HepG2 (cell line): ENCODE measurements at regions not wholly inside any gene's neighbourhood (a gene's known extent, or its start where the extent isn't known, plus 50 kb on each side); places are given as distances from the start of the nearest gene placed in this dataset.

ENCODE experiments used
- ATAC-seq: fragments of 200-7000 bp; cut with Tn5 transposase; 3 replicates; pipeline ENCODE4 v1.9.1; 2020; ENCODE audit warnings: mild to moderate bottlenecking, moderate library complexity
- BruUV-seq: library from RNA; stranded (reverse); fragments of 400-500 nt; replicated peaks from 2 replicates; lab custom pipeline; 2021; lab: Mats Ljungman, UMichigan
- CTCF ChIA-PET: fragments of 300-600 bp; formaldehyde crosslinking; extraction: SDS; loops from one replicate; lab custom pipeline; 2021; ENCODE audit warnings: low total read pairs, inconsistent platforms, low intra/inter-chr PET ratio; lab: Yijun Ruan, JAX
- POLR2A ChIA-PET: fragments of 350-600 bp; sonication (Branson Sonifier 250); formaldehyde crosslinking; loops from one replicate; lab custom pipeline; 2020; ENCODE audit warnings: antibody characterized with exemption, inconsistent platforms; lab: Yijun Ruan, JAX
- DNase-seq: peaks from one replicate; pipeline ENCODE4 v3.0.0-alpha.2; 2015; ENCODE audit warnings: low spot score
- FAIRE-seq: peaks from 3 replicates; lab custom pipeline; 2011; peaks lifted over from hg19 to GRCh38; lab: Jason Lieb, UNC
- H2AFZ ChIP-seq: one replicate; pipeline ENCODE4 v1.6.1; 2011; ENCODE audit warnings: low read length, inconsistent platforms
- H3K27ac ChIP-seq: fragments of 300-600 bp; 3 replicates; pipeline ENCODE4 v1.8.0; 2011; ENCODE audit warnings: mixed run types, mild to moderate bottlenecking, mixed read lengths, low read length, inconsistent platforms; ENCODE audit not compliant: insufficient read depth; ENCODE audit errors: extremely low read length
- H3K27me3 ChIP-seq, 2 experiments: fragments of 200-600 bp in 1 of 2; 2 replicates in 1 of 2; 3 replicates in 1 of 2; pipeline versions ENCODE4 v1.6.0 to v1.8.0; 2011; ENCODE audit warnings: low read length in 2 of 2, mild to moderate bottlenecking in 2 of 2, moderate library complexity in 2 of 2, inconsistent platforms in 1 of 2; ENCODE audit not compliant: insufficient read depth in 2 of 2, control insufficient read depth in 1 of 2
- H3K36me3 ChIP-seq, 2 experiments: fragments of 200-600 bp in 1 of 2; replicated peaks in 1 of 2; 2 replicates in 1 of 2; 3 replicates in 1 of 2; pipeline versions ENCODE4 v1.5.1 to v1.8.0; 2011; ENCODE audit warnings: low read length in 2 of 2, inconsistent platforms in 1 of 2; ENCODE audit not compliant: insufficient read depth in 2 of 2, control insufficient read depth in 1 of 2
- H3K4me1 ChIP-seq: 2 replicates; pipeline ENCODE4 v1.5.1; 2012; ENCODE audit warnings: low read length, inconsistent platforms; ENCODE audit not compliant: insufficient read depth
- H3K4me2 ChIP-seq: 2 replicates; pipeline ENCODE4 v1.6.0; 2011; ENCODE audit warnings: low read depth, low read length, inconsistent platforms
- H3K4me3 ChIP-seq, 3 experiments: fragments of 200-600 bp in 1 of 3; sonication (generic), shearing (Covaris generic) in 1 of 3; replicated peaks in 1 of 3; 2 replicates each; pipeline ENCODE4 v1.5.1; 2011 to 2016; ENCODE audit warnings: low read length in 3 of 3, inconsistent platforms in 2 of 3, low read depth in 2 of 3, mild to moderate bottlenecking in 2 of 3, control low read depth in 1 of 3, mixed read lengths in 1 of 3; ENCODE audit not compliant: insufficient read depth in 1 of 3
- H3K79me2 ChIP-seq: one replicate; pipeline ENCODE4 v1.6.1; 2011; ENCODE audit warnings: low read length, inconsistent platforms; ENCODE audit not compliant: insufficient read depth
- H3K9ac ChIP-seq: 2 replicates; pipeline ENCODE4 v1.6.0; 2011; ENCODE audit warnings: mild to moderate bottlenecking, low read depth, low read length, inconsistent platforms; ENCODE audit not compliant: insufficient read depth
- H3K9me3 ChIP-seq: 2 replicates; pipeline ENCODE4 v1.5.1; 2012; ENCODE audit warnings: mild to moderate bottlenecking, low read length
- H4K20me1 ChIP-seq: 2 replicates; pipeline ENCODE4 v1.6.0; 2011; ENCODE audit warnings: inconsistent platforms, mild to moderate bottlenecking, low read length, moderate library complexity; ENCODE audit not compliant: insufficient read depth
- DNMT3B ChIP-seq: conservative IDR thresholded peaks from 2 replicates; pipeline ENCODE4 v1.6.1; 2016; ENCODE audit warnings: missing biosample characterization, control low read depth
- KDM6A ChIP-seq: IDR thresholded peaks from 2 replicates; pipeline ENCODE4 v1.6.1; 2016; ENCODE audit warnings: low read depth
- NR3C1 ChIP-seq: sonication (generic); formaldehyde crosslinking; IDR thresholded peaks from 2 replicates; pipeline ENCODE4 v1.4.0; 2020; ENCODE audit warnings: missing genetic modification reagents
- SNAPC2 ChIP-seq: sonication (generic); formaldehyde crosslinking; IDR thresholded peaks from 2 replicates; pipeline ENCODE4 v1.8.1; 2022; ENCODE audit warnings: mild to moderate bottlenecking, missing genetic modification reagents
- TAF15 ChIP-seq: fragments of 200-400 bp; formaldehyde crosslinking; IDR thresholded peaks from one replicate; pipeline ENCODE4 v1.6.1; 2018; ENCODE audit warnings: mild to moderate bottlenecking, low read depth, low read length; ENCODE audit not compliant: poor library complexity, severe bottlenecking
- ZBTB8A ChIP-seq: sonication (generic); formaldehyde crosslinking; IDR thresholded peaks from 2 replicates; pipeline ENCODE4 v1.4.0; 2020; ENCODE audit warnings: mild to moderate bottlenecking, low read depth, missing genetic modification reagents, borderline replicate concordance
- ZFP90 ChIP-seq: sonication (generic); formaldehyde crosslinking; IDR thresholded peaks from 2 replicates; pipeline ENCODE4 v1.8.0; 2022; ENCODE audit warnings: missing genetic modification reagents, mild to moderate bottlenecking, inconsistent platforms, borderline replicate concordance
- ZNF430 ChIP-seq: sonication (generic); formaldehyde crosslinking; IDR thresholded peaks from 2 replicates; pipeline ENCODE4 v1.9.0; 2021; ENCODE audit warnings: mild to moderate bottlenecking, missing genetic modification reagents
- WGBS: methylation state at CpG from one replicate; pipeline ENCODE4 v1.1.6; 2017; ENCODE audit warnings: low lambda C conversion rate; 5-methylcytosine and 5-hydroxymethylcytosine counted together
- in situ Hi-C: cut with HindIII; loops from 2 replicates; pipeline ENCODE4 v1.10.0; 2017; ENCODE audit warnings: low pct_unique_long_range_greater_than_20kb; ENCODE audit not compliant: extremely low pct_ligation_motif_present
- intact Hi-C: fragments of 100-400 bp; cut with micrococcal nuclease; formaldehyde crosslinking; loops from one replicate; pipeline ENCODE4 v1.10.0; 2022; ENCODE audit not compliant: unreplicated experiment
- TF ChIP-seq, protein P1 (sequence below): sonication (generic); formaldehyde crosslinking; IDR thresholded peaks from 2 replicates; pipeline ENCODE4 v1.8.0; 2022; ENCODE audit warnings: missing genetic modification reagents, mild to moderate bottlenecking, moderate library complexity, borderline replicate concordance
- TF ChIP-seq, protein P2 (sequence below): sonication (generic); formaldehyde crosslinking; IDR thresholded peaks from 2 replicates; pipeline ENCODE4 v1.4.0; 2020; ENCODE audit warnings: missing genetic modification reagents, mild to moderate bottlenecking, borderline replicate concordance
- TF ChIP-seq, protein P3 (sequence below), 2 experiments: fragments of 450-650 bp in 1 of 2; sonication (generic) in 1 of 2; formaldehyde crosslinking; IDR thresholded peaks; 2 replicates each; pipeline versions ENCODE4 v1.5.0 to v1.8.0; 2020 to 2022; ENCODE audit warnings: mild to moderate bottlenecking in 1 of 2, missing genetic modification reagents in 1 of 2

DNA sequence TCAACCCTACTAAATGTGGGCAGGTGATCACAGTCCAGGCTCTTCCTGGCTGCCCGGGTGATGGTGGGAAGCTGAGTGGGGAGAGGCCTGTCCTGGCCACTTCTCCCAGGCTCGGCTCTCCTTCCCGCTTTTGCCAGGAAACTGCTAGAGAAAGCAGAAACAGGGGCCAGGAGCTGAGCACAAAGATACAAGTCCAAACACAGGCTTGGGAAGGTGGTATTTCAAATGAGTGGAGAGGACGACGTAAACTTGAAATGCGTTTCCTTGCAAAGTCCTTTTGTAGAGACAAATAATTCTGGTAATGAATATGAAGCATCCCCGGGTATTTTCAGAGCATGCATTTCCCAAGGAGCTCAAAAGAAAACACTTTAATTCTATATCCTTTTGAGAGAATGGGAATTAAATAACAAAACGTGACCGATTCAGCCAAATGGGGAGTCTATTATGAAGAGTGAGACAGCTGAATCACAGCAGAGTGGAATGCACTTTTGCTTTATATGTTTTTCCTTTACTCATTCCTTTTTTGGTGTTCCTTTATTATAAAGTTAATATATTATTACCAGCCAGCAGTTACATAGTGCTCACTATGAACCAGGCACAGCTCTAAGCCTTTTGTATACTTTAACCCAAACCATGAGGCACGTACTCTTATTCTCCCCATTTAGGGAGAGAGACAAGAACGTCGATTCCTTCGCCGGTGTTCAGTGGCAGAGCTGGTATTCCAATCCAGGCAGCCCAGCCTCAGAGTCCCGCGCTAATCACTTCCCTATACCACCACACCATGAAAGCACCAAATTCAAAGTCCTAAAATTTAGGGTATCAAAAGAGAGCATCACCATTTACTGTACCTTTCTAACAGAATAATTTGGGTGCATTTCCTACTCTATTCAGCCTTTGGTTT is 218.2 kb upstream of the KLF14 start:
- Histone ChIP-seq H3K79me2 (peaks cover 2% of the 10 kb centered on the region), H3K27ac (no peak overlapping the region), H3K9ac (no peak overlapping the region), H4K20me1 (no peaks in the 10 kb centered on the region; the same call in 1 of the 2 replicates), H3K36me3 (peaks cover 5 to 13% of the 10 kb centered on the region in 2 experiments), H3K27me3 (no peaks in the 10 kb centered on the region), H3K9me3 (no peaks in the 10 kb centered on the region), H2AFZ (no peak overlapping the region), H3K4me1 (peaks cover 36% of the 10 kb centered on the region), H3K4me3 (no peak overlapping the region), H3K4me2 (no peak overlapping the region)
- ChIA-PET POLR2A (no interaction called here), CTCF (no interaction called here)
- TF ChIP-seq SNAPC2 (CRISPR knock-in tag) (no peak), ZBTB8A (no peak), TAF15 (no peak), ZNF430 (CRISPR knock-in tag) (no peak), ZFP90 (CRISPR knock-in tag) (no peak), NR3C1 (no peak), KDM6A (no peak), DNMT3B (CRISPR knock-in tag) (no peak)
- TF ChIP-seq, protein P1, sequence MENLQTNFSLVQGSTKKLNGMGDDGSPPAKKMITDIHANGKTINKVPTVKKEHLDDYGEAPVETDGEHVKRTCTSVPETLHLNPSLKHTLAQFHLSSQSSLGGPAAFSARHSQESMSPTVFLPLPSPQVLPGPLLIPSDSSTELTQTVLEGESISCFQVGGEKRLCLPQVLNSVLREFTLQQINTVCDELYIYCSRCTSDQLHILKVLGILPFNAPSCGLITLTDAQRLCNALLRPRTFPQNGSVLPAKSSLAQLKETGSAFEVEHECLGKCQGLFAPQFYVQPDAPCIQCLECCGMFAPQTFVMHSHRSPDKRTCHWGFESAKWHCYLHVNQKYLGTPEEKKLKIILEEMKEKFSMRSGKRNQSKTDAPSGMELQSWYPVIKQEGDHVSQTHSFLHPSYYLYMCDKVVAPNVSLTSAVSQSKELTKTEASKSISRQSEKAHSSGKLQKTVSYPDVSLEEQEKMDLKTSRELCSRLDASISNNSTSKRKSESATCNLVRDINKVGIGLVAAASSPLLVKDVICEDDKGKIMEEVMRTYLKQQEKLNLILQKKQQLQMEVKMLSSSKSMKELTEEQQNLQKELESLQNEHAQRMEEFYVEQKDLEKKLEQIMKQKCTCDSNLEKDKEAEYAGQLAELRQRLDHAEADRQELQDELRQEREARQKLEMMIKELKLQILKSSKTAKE (CRISPR knock-in tag): no peak
- TF ChIP-seq, protein P2, sequence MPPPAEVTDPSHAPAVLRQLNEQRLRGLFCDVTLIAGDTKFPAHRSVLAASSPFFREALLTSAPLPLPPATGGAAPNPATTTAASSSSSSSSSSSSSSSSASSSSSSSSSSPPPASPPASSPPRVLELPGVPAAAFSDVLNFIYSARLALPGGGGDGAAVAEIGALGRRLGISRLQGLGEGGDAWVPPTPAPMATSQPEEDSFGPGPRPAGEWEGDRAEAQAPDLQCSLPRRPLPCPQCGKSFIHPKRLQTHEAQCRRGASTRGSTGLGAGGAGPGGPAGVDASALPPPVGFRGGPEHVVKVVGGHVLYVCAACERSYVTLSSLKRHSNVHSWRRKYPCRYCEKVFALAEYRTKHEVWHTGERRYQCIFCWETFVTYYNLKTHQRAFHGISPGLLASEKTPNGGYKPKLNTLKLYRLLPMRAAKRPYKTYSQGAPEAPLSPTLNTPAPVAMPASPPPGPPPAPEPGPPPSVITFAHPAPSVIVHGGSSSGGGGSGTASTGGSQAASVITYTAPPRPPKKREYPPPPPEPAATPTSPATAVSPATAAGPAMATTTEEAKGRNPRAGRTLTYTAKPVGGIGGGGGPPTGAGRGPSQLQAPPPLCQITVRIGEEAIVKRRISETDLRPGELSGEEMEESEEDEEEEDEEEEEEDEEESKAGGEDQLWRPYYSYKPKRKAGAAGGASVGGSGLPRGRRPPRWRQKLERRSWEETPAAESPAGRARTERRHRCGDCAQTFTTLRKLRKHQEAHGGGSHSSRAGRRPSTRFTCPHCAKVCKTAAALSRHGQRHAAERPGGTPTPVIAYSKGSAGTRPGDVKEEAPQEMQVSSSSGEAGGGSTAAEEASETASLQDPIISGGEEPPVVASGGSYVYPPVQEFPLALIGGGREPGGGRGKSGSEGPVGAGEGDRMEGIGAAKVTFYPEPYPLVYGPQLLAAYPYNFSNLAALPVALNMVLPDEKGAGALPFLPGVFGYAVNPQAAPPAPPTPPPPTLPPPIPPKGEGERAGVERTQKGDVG (CRISPR knock-in tag): no peak
- TF ChIP-seq, protein P3, sequence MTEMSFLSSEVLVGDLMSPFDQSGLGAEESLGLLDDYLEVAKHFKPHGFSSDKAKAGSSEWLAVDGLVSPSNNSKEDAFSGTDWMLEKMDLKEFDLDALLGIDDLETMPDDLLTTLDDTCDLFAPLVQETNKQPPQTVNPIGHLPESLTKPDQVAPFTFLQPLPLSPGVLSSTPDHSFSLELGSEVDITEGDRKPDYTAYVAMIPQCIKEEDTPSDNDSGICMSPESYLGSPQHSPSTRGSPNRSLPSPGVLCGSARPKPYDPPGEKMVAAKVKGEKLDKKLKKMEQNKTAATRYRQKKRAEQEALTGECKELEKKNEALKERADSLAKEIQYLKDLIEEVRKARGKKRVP (CRISPR knock-in tag; IDR thresholded peaks at IDR 0.05): no peak
- no peak for DNase-seq
- 95% methylated on average over 16 of the region's 16 CpGs for WGBS
- ATAC-seq: no peak
- in situ Hi-C loops: no loop called here
- no TSS peak for BruUV-seq
- FAIRE-seq: no peak
- intact Hi-C loops: no loop called here
